ENCODE measurements at regions not wholly inside any gene's neighbourhood (a gene's known extent, or its start where the extent isn't known, plus 50 kb on each side); places are given as distances from the start of the nearest gene placed in this dataset.

- POLR2A ChIA-PET: no interaction called here
- CTCF ChIA-PET: no interaction called here
Measured at GRCh38 chr16:51420247-51420646, 269.2 kb upstream of the SALL1 start.

GRCh38 chr16:51419768-51420167 is 268.7 kb upstream of the SALL1 start:
- CTCF ChIA-PET: no interaction called here
- POLR2A ChIA-PET: no interaction called here

DNA sequence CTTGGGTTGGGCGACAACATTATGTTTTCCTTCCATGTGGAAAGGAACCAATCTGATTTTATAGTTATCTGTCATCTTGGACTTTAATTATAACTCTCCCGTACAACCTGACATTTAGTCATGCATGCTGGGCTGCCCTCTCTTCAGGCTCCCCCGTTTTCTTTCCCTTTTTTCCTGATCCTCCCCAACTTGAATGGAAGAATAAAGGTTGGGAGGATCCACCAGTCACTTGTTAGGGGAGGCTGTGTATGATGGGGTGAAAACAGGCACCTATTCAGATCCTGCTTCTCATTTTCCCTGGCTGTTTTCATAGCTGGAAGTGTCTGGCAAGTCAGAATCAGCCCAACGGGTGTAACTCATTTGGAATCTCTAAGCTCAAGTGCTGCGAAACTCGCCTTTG is 267.2 kb upstream of the SALL1 start:
- POLR2A ChIA-PET: no interaction called here
- CTCF ChIA-PET: no interaction called here

GRCh38 chr16:51416926-51417325 is 265.9 kb upstream of the SALL1 start:
- ChIA-PET POLR2A (no interaction called here), CTCF (no interaction called here)

DNA sequence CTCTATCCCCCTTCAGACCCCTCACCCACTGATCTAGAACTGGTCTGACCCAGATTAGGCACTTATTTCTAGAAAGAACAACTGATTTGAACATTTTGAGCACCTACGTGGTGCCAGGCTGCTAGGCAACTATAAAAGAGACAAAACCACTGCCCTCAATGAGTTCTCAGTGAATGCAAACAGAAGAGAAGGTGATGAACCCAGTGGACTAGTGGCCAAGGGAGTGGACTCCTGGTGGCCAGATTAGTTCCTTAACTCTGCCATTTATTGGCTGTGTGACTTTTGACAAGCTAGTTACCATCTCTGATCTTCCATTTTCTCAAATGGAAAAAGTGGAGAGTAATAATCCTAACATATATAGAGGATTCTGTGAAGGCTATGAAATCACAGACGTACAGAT is 259.1 kb upstream of the SALL1 start:
- ChIA-PET POLR2A (no interaction called here), CTCF (no interaction called here)

DNA sequence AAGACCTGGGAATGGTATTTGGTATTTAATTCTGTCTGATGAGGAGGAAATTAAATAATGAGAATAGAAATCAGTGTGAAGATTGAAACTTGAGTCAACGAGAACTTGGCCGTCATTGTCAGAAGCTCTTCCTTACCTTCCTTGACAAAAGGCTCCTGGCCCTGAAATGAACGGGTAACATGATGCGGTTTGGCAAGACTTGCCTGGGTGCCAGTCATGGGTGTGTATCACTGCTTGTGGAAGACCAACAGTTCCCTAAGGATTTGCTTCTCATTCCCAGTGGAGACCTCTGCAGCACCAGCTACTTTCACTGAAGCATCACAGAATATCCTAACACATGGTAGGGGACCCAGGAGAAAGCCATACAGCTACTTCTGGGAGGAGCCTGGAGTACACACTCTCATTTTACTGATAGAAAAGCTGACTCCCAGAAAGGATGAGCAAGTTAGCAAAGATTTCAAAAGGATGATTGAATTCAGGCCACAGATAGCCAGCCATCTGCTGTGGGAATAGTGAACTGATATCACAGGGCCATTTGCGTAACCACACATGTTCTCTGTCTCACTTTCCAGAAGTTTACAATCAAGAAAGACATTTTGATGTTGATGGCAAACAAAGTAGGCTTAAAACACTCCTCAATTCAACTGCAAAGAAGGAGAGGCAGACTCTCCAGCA is 258.1 kb upstream of the SALL1 start:
- CTCF ChIA-PET: no interaction called here
- POLR2A ChIA-PET: no interaction called here

DNA sequence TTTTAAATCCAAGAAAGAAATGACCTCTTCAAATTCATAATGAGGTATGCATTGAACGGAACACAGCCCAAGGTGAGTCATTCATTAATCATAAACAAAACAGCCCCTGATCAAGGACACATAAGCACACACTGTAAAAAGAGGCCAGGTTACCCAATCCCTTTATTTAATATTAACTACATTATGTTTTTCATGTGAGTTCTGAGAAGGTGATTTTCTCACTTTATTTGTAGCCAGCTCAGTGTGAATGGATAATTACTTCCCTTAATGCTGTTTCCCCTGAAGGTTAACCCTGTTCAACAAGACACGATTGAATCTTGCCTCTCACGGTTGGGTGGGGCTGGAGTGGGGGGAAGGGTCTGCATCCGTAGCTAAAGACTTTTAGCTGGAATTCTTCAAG is 257.3 kb upstream of the SALL1 start:
- ChIA-PET POLR2A (no interaction called here), CTCF (no interaction called here)

GRCh38 chr16:51407921-51408320 is 256.9 kb upstream of the SALL1 start:
- CTCF ChIA-PET: no interaction called here

GRCh38 chr16:51407199-51407598 is 256.1 kb upstream of the SALL1 start:
- ChIA-PET POLR2A (no interaction called here), CTCF (no interaction called here)

More at GRCh38 chr16:51407921-51408320, 256.9 kb upstream of the SALL1 start:
- POLR2A ChIA-PET: no interaction called here

- POLR2A ChIA-PET: no interaction called here
- CTCF ChIA-PET: no interaction called here
Measured at GRCh38 chr16:51405361-51405760, 254.3 kb upstream of the SALL1 start.

GRCh38 chr16:51404386-51404785 is 253.3 kb upstream of the SALL1 start:
- ChIA-PET CTCF (no interaction called here), POLR2A (no interaction called here)

DNA sequence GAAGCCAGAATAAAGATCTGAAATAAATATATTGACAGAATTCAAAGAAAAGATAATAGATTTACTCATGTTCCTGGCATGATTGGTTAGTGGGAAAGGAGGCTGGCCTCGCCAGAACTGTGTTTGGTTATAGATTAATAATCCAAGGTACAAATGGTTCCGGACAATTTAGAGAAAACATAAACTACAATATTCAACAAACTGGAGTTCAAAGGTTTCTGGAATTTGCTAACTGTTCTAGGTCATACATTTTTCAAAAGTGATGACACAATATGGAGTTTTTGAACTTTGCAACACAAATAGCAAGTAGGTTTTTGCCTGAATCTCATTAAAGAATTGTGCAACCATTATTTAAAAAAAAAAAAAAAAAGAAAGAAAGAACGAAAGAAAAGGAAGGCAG is 251.7 kb upstream of the SALL1 start:
- CTCF ChIA-PET: no interaction called here

GRCh38 chr16:51402298-51402697 is 251.2 kb upstream of the SALL1 start:
- POLR2A ChIA-PET: no interaction called here
- CTCF ChIA-PET: no interaction called here

More for the DNA sequence above, 251.7 kb upstream of the SALL1 start:
- POLR2A ChIA-PET: no interaction called here

GRCh38 chr16:51401673-51402072 is 250.6 kb upstream of the SALL1 start:
- POLR2A ChIA-PET: no interaction called here
- CTCF ChIA-PET: no interaction called here

- POLR2A ChIA-PET: no interaction called here
- CTCF ChIA-PET: no interaction called here
Measured at GRCh38 chr16:51399908-51400670, 249.0 kb upstream of the SALL1 start.

DNA sequence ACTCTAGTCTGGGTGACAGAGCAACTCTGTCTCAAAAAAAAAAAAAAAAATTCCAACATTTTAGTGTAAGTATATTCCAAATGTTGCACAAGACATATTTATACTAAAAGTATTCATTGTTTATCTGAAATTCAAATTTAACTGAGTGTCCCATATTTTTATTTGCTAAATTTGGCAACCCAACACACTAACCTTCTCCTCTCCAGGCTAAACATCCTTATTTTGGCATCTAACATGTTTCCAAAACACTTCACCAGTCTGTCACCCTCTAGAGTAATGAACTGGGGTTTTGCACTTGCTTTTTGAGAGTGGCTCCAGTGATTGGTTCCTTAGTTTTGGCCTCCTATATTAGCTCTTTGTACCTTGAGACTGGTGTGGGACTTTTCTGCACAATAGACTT is 243.4 kb upstream of the SALL1 start:
- CTCF ChIA-PET: no interaction called here
- POLR2A ChIA-PET: no interaction called here

- ChIA-PET POLR2A (no interaction called here), CTCF (no interaction called here)
Measured at GRCh38 chr16:51393381-51394005, 242.4 kb upstream of the SALL1 start.

DNA sequence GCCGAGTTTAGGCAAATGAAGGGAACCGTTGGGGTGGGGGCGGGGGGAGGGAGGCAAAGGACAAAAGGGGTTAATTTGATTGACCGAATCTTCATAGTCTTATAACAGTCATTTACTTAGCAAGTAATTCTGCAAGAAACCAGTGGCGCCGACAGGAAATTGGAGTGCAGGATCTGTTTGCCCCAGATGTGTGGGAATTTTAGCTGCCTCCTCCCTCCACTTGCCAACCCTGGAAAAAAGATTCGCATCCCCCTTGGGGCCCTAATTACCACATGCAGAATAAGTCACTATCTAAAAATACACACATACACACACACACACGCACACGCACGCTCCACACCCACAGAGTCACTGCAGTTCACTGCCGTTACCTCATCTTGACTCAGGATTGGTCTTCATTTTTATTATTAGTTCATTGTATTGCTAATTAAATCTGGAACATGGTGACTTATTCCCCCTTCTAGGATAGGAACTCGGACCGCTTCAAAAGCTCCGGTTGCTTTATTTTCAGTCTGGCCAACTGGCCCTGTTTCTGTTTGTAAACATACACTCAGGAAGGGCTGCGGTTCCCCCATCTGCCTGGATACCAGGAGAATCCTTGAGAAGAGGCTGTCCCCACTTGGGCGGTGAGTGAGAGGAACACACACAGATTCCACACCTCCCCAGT is 241.6 kb upstream of the SALL1 start:
- ChIA-PET POLR2A (no interaction called here), CTCF (no interaction called here)

DNA sequence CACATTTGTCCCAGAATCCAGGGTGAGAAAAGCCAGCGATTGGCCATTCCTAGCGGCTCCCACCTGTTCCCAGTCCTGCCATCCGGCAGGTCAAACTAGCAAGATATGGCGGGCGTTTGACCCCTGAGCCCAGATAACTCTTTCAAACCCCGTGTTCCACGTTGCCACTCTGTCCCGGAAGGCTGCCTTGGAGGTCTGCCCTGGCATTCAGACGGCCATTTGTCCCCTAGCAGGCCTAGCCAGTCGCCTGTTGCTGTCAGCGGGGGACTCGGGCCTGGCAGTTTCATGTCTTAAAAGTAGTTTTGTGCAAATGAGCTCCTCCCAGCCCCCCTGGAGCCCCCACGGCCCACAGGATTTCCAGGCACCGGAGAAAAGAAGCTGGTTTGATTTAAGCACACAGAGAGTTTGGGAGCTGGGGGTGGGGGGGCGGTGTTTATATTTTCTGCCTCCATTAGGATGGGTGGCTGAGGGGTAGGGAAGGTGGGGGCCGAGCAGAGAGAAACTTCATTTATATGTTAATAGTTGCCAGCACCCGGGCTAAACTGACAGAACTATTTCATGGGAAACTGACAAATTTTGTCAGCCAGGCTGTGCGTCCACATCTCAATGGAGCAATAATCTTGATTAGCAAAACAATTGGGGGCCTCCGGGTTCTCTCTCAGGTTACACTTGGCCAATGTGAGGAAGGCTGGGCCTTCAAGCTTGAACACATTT is 240.9 kb upstream of the SALL1 start:
- ChIA-PET POLR2A (no interaction called here), CTCF (no interaction called here)

GRCh38 chr16:51390877-51391276 is 239.8 kb upstream of the SALL1 start:
- POLR2A ChIA-PET: no interaction called here
- CTCF ChIA-PET: interaction anchor here (0.7 kb wide), 1 partner anchor 455 kb away, joined by 4 read pairs; no protein-coding TSS in a partner anchor

DNA sequence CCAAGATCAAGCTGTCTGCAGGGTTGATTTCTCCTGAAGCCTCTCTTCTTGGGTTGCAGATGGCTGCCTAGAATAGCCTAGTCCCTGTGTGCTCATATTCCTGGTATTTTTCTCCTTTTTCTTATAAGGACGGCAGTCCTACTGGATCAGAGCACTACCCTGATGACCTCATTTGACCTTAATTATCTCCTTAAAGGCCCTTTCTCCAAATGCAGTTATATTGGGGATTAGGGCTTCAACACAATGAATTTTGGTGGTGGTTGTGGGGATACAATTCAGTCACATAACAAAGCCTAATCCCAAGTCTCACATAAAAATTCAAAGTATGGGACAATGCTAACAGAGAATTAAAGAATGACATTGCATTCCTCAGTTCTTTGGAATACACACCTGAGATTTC is 238.8 kb upstream of the SALL1 start:
- CTCF ChIA-PET: no interaction called here
- POLR2A ChIA-PET: no interaction called here
